T-cell (primary cell): ENCODE measurements at regions not wholly inside any gene's neighbourhood (a gene's known extent, or its start where the extent isn't known, plus 50 kb on each side); places are given as distances from the start of the nearest gene placed in this dataset.

Experiments used
- ATAC-seq, 4 experiments: fragments of 200-7000 bp in 3 of 4; fragments of 150-1000 bp in 1 of 4; cut with Tn5 transposase; replicated peaks in 1 of 4; 1 replicate in 3 of 4; 2 replicates in 1 of 4; pipeline ENCODE4 v1.10.0; 2021; ENCODE audit warnings: moderate library complexity in 3 of 4, mild to moderate bottlenecking in 2 of 4, moderate number of reproducible peaks in 1 of 4
- CTCF ChIA-PET, 2 donors: fragments of 300-600 bp; sonication (Branson Sonifier 250); formaldehyde crosslinking; loops; one replicate each; lab custom pipeline; 2022; ENCODE audit warnings: antibody characterized with exemption in 2 of 2; lab: Charles Lee
- POLR2A ChIA-PET, 2 donors: fragments of 300-600 bp; sonication (Branson Sonifier 250); formaldehyde crosslinking; loops; one replicate each; lab custom pipeline; 2022; ENCODE audit warnings: antibody characterized with exemption in 2 of 2; lab: Charles Lee
- DNase-seq, 35 experiments: peaks; one replicate each; pipeline versions ENCODE4 v3.0.0 to v3.0.0-alpha.2; 2013 to 2023
- H3K27ac ChIP-seq: one replicate; pipeline ENCODE4 v1.5.1; 2013; ENCODE audit warnings: low read length
- H3K27me3 ChIP-seq, 2 experiments: replicated peaks in 1 of 2; 1 replicate in 1 of 2; 2 replicates in 1 of 2; pipeline versions ENCODE4 v1.6.1 to v1.7.0; 2013; ENCODE audit warnings: low read length in 1 of 2, mixed read lengths in 1 of 2; ENCODE audit not compliant: control insufficient read depth in 2 of 2, insufficient read depth in 2 of 2; ENCODE audit errors: extremely low read depth in 1 of 2
- H3K36me3 ChIP-seq, 2 donors: 1 replicate in 1 of 2; 2 replicates in 1 of 2; pipeline versions ENCODE4 v1.6.1 to v1.7.0; 2013; ENCODE audit warnings: low read length in 1 of 2; ENCODE audit not compliant: control insufficient read depth in 2 of 2, insufficient read depth in 1 of 2; ENCODE audit errors: extremely low read depth in 1 of 2
- H3K4me1 ChIP-seq, 2 experiments: 1 replicate in 1 of 2; 2 replicates in 1 of 2; pipeline versions ENCODE4 v1.6.1 to v1.7.0; 2013; ENCODE audit warnings: low read length in 2 of 2, mixed read lengths in 1 of 2; ENCODE audit not compliant: insufficient read depth in 2 of 2, control insufficient read depth in 1 of 2; ENCODE audit errors: extremely low read depth in 1 of 2
- H3K4me3 ChIP-seq, 2 donors: 1 replicate in 1 of 2; 2 replicates in 1 of 2; pipeline versions ENCODE4 v1.5.1 to v1.7.0; 2013; ENCODE audit warnings: mild to moderate bottlenecking in 2 of 2, low read length in 1 of 2, moderate library complexity in 1 of 2; ENCODE audit not compliant: control insufficient read depth in 1 of 2; ENCODE audit errors: extremely low read depth in 1 of 2
- H3K9me3 ChIP-seq: 2 replicates; pipeline ENCODE4 v1.7.0; 2013
- H3K27ac Mint-ChIP-seq, 2 donors: one replicate each; pipeline ENCODE4 v1.8.0; 2020 to 2021; ENCODE audit warnings: mild to moderate bottlenecking in 2 of 2, mixed read lengths in 2 of 2
- H3K27me3 Mint-ChIP-seq, 2 donors: one replicate each; pipeline ENCODE4 v1.8.0; 2021 to 2022; ENCODE audit warnings: mixed read lengths in 2 of 2
- H3K36me3 Mint-ChIP-seq: one replicate; pipeline ENCODE4 v1.8.0; 2021; ENCODE audit warnings: mixed read lengths
- H3K4me1 Mint-ChIP-seq, 3 donors: one replicate each; pipeline ENCODE4 v1.8.0; 2020 to 2022; ENCODE audit warnings: mixed read lengths in 3 of 3, mild to moderate bottlenecking in 1 of 3
- H3K4me3 Mint-ChIP-seq, 3 donors: one replicate each; pipeline ENCODE4 v1.8.0; 2020 to 2022; ENCODE audit warnings: mild to moderate bottlenecking in 3 of 3, mixed read lengths in 3 of 3, moderate library complexity in 3 of 3
- H3K9me3 Mint-ChIP-seq, 3 donors: one replicate each; pipeline ENCODE4 v1.8.0; 2020 to 2022; ENCODE audit warnings: mixed read lengths in 3 of 3
- WGBS: methylation state at CpG from one replicate; pipeline ENCODE4 v1.1.5; 2013; ENCODE audit warnings: missing lambda C conversion rate; ENCODE audit not compliant: insufficient coverage; 5-methylcytosine and 5-hydroxymethylcytosine counted together

- ATAC-seq (no peak), DNase-seq (no peak)
- Mint-ChIP-seq H3K27ac (no peak overlapping the region), H3K4me3 (no peak overlapping the region), H3K27me3 (peaks cover 0 to 5% of the 10 kb centered on the region in 2 donors), H3K9me3 (no peaks in the 10 kb centered on the region), H3K36me3 (no peaks in the 10 kb centered on the region), H3K4me1 (peaks cover 0 to 2% (median 0%) of the 10 kb centered on the region in 3 donors)
- POLR2A ChIA-PET, result no interaction called here
- CTCF ChIA-PET, result interaction anchor here (0.5 to 4.4 kb wide), 4 partner anchors 612 to 650 kb away, joined by 3 to 35 read pairs (median 8); no protein-coding TSS in a partner anchor
- no peaks in the 10 kb centered on the region for H3K9me3 ChIP-seq
- WGBS, result 91% methylated on average over 15 of the region's 17 CpGs
- peaks cover 0 to 23% of the 10 kb centered on the region in 2 experiments for H3K27me3 ChIP-seq
- peaks cover 0 to 7% of the 10 kb centered on the region in 2 experiments for H3K4me1 ChIP-seq
- no peak overlapping the region for H3K27ac ChIP-seq
- no peak overlapping the region for H3K4me3 ChIP-seq
- H3K36me3 ChIP-seq, result no peaks in the 10 kb centered on the region
Measured at GRCh38 chr14:71754422-71755095, 177.7 kb upstream of the RGS6 start.

GRCh38 chr14:71758229-71758951, 173.8 kb upstream of the RGS6 start:
- H3K9me3 Mint-ChIP-seq, result no peaks in the 10 kb centered on the region
- CTCF ChIA-PET, result interaction anchor here in 1 of 2 donors (0.7 kb wide), 1 partner anchor 1165 kb away, joined by 4 read pairs; no protein-coding TSS in a partner anchor
- no peaks in the 10 kb centered on the region for H3K36me3 Mint-ChIP-seq
- no peak overlapping the region for H3K4me3 Mint-ChIP-seq
- ATAC-seq (no peak), DNase-seq (no peak)
- Histone ChIP-seq H3K27ac (no peak overlapping the region), H3K36me3 (no peaks in the 10 kb centered on the region), H3K9me3 (no peaks in the 10 kb centered on the region), H3K4me1 (no peaks in the 10 kb centered on the region), H3K27me3 (peaks cover 0 to 18% of the 10 kb centered on the region in 2 experiments), H3K4me3 (no peak overlapping the region)
- H3K27ac Mint-ChIP-seq, result no peak overlapping the region
- H3K27me3 Mint-ChIP-seq, result peaks cover 6 to 14% of the 10 kb centered on the region in 2 donors
- no peaks in the 10 kb centered on the region for H3K4me1 Mint-ChIP-seq
- WGBS, result 83% methylated on average over 9 of the region's 12 CpGs
- POLR2A ChIA-PET, result no interaction called here

GRCh38 chr14:71762575-71762974, 169.7 kb upstream of the RGS6 start:
- H3K4me3 Mint-ChIP-seq, result no peak overlapping the region
- no peaks in the 10 kb centered on the region for H3K9me3 Mint-ChIP-seq
- no peak for DNase-seq
- Histone ChIP-seq H3K9me3 (no peaks in the 10 kb centered on the region), H3K27me3 (peaks cover 0 to 16% of the 10 kb centered on the region in 2 experiments), H3K27ac (no peak overlapping the region), H3K4me1 (no peaks in the 10 kb centered on the region), H3K36me3 (no peaks in the 10 kb centered on the region), H3K4me3 (no peak overlapping the region)
- no peaks in the 10 kb centered on the region for H3K4me1 Mint-ChIP-seq
- ATAC-seq, result no peak
- no peak overlapping the region for H3K27ac Mint-ChIP-seq
- ChIA-PET CTCF (no interaction called here), POLR2A (no interaction called here)
- WGBS, result no CpG with 5 or more reads among the region's 4 CpGs
- peaks cover 15 to 27% of the 10 kb centered on the region in 2 donors for H3K27me3 Mint-ChIP-seq
- no peaks in the 10 kb centered on the region for H3K36me3 Mint-ChIP-seq

- peaks cover 15 to 26% of the 10 kb centered on the region in 2 donors for H3K27me3 Mint-ChIP-seq
- DNase-seq (no peak), ATAC-seq (no peak)
- Histone ChIP-seq H3K9me3 (no peaks in the 10 kb centered on the region), H3K36me3 (no peaks in the 10 kb centered on the region), H3K27ac (no peak overlapping the region), H3K27me3 (peaks cover 0 to 12% of the 10 kb centered on the region in 2 experiments), H3K4me1 (no peaks in the 10 kb centered on the region), H3K4me3 (no peak overlapping the region)
- no peaks in the 10 kb centered on the region for H3K36me3 Mint-ChIP-seq
- no peak overlapping the region for H3K27ac Mint-ChIP-seq
- H3K4me3 Mint-ChIP-seq, result no peak overlapping the region
- H3K4me1 Mint-ChIP-seq, result no peaks in the 10 kb centered on the region
- H3K9me3 Mint-ChIP-seq, result no peaks in the 10 kb centered on the region
- ChIA-PET POLR2A (interaction anchor here in 1 of 2 donors (0.8 kb wide), 1 partner anchor 14 kb away, joined by 5 read pairs; no protein-coding TSS in a partner anchor), CTCF (no interaction called here)
- WGBS, result 71% methylated on average over 3 of the region's 9 CpGs
Measured at GRCh38 chr14:71764701-71765382, 167.4 kb upstream of the RGS6 start.

GRCh38 chr14:71765505-71765904, 166.7 kb upstream of the RGS6 start:
- Histone ChIP-seq H3K27me3 (peaks cover 0 to 12% of the 10 kb centered on the region in 2 experiments), H3K4me1 (no peaks in the 10 kb centered on the region), H3K27ac (no peak overlapping the region), H3K36me3 (no peaks in the 10 kb centered on the region), H3K9me3 (no peaks in the 10 kb centered on the region), H3K4me3 (no peak overlapping the region)
- ChIA-PET CTCF (no interaction called here), POLR2A (no interaction called here)
- Mint-ChIP-seq H3K36me3 (no peaks in the 10 kb centered on the region), H3K27me3 (peaks cover 14 to 27% of the 10 kb centered on the region in 2 donors), H3K9me3 (no peaks in the 10 kb centered on the region), H3K4me1 (no peaks in the 10 kb centered on the region), H3K27ac (no peak overlapping the region), H3K4me3 (no peak overlapping the region)
- ATAC-seq, result no peak
- no peak for DNase-seq
- WGBS, result no CpG with 5 or more reads among the region's 1 CpG

- Histone ChIP-seq H3K4me1 (no peaks in the 10 kb centered on the region), H3K9me3 (no peaks in the 10 kb centered on the region), H3K4me3 (no peak overlapping the region), H3K27ac (no peak overlapping the region), H3K36me3 (no peaks in the 10 kb centered on the region), H3K27me3 (peaks cover 0 to 10% of the 10 kb centered on the region in 2 experiments)
- no peak for DNase-seq
- H3K27ac Mint-ChIP-seq, result no peak overlapping the region
- H3K4me3 Mint-ChIP-seq, result no peak overlapping the region
- H3K4me1 Mint-ChIP-seq, result no peaks in the 10 kb centered on the region
- peaks cover 0 to 19% (median 8%) of the 10 kb centered on the region in 3 donors for H3K9me3 Mint-ChIP-seq
- ATAC-seq, result no peak
- peaks cover 26% of the 10 kb centered on the region in 2 donors for H3K27me3 Mint-ChIP-seq
- peaks cover 4% of the 10 kb centered on the region for H3K36me3 Mint-ChIP-seq
- ChIA-PET CTCF (no interaction called here), POLR2A (no interaction called here)
- WGBS, result 100% methylated on average over 3 of the region's 3 CpGs
Measured at GRCh38 chr14:71770431-71770830, 161.8 kb upstream of the RGS6 start.
